Right lobe of liver (tissue), 6 donors: ENCODE measurements at regions not wholly inside any gene's neighbourhood (a gene's known extent, or its start where the extent isn't known, plus 50 kb on each side); places are given as distances from the start of the nearest gene placed in this dataset.

Experiments
- ATAC-seq, 4 donors: fragments of 200-7000 bp; cut with Tn5 transposase; one replicate each; pipeline ENCODE4 v1.9.1; 2020; ENCODE audit warnings: mild to moderate bottlenecking in 4 of 4, moderate library complexity in 4 of 4
- DNase-seq, 3 donors: peaks; one replicate each; pipeline ENCODE4 v3.0.0-alpha.2; 2020
- H3K27ac ChIP-seq, 3 donors: fragments of 200-600 bp; one replicate each; pipeline ENCODE4 v1.8.0; 2022
- H3K27me3 ChIP-seq, 2 donors: fragments of 200-600 bp; one replicate each; pipeline ENCODE4 v1.8.0; 2022
- H3K36me3 ChIP-seq, 4 donors: fragments of 200-600 bp; sonication (generic) in 1 of 4; one replicate each; pipeline versions ENCODE4 v1.5.1 to v1.8.0; 2017 to 2022; ENCODE audit warnings: control low read depth in 1 of 4
- H3K4me1 ChIP-seq, 4 donors: fragments of 200-600 bp; sonication (generic) in 1 of 4; one replicate each; pipeline versions ENCODE4 v1.5.1 to v1.8.0; 2017 to 2022; ENCODE audit warnings: control low read depth in 1 of 4
- H3K4me3 ChIP-seq, 3 donors: fragments of 200-600 bp; one replicate each; pipeline ENCODE4 v1.8.0; 2022
- H3K9me3 ChIP-seq, 4 donors: fragments of 200-600 bp; sonication (generic) in 1 of 4; one replicate each; pipeline versions ENCODE4 v1.5.1 to v1.8.0; 2017 to 2022; ENCODE audit warnings: control low read depth in 1 of 4
- POLR2A ChIP-seq: fragments of 450-650 bp; IDR thresholded peaks from one replicate; pipeline ENCODE4 v1.6.1; 2017; ENCODE audit warnings: antibody characterized with exemption, mild to moderate bottlenecking
- WGBS: methylation state at CpG from one replicate; pipeline ENCODE4 v1.1.6; 2018; ENCODE audit warnings: low coverage, low lambda C conversion rate; ENCODE audit not compliant: insufficient coverage; ENCODE audit errors: missing lambda C conversion rate; 5-methylcytosine and 5-hydroxymethylcytosine counted together
- intact Hi-C, 2 donors: fragments of 100-400 bp; cut with DNase I; formaldehyde crosslinking; loops; one replicate each; pipeline versions ENCODE4 v1.11.2 to v1.14.1; 2022
- TF ChIP-seq, protein P1 (sequence below), 4 donors: fragments of 200-600 bp in 3 of 4; fragments of 450-650 bp in 1 of 4; IDR thresholded peaks; one replicate each; pipeline versions ENCODE4 v1.5.1 to v1.8.0; 2016 to 2022; ENCODE audit warnings: antibody characterized with exemption in 4 of 4, mild to moderate bottlenecking in 2 of 4
- donor health status: DM: no; HTN: yes; CAD: no.
- donor health status: DM: no; HTN: no; CAD: no.
- donor health status: DM: no; HTN: no; CAD: no.
- donor health status: DM: no; HTN: yes; CAD: no.
- donor health status: DM: no; HTN: yes; CAD: no.

DNA sequence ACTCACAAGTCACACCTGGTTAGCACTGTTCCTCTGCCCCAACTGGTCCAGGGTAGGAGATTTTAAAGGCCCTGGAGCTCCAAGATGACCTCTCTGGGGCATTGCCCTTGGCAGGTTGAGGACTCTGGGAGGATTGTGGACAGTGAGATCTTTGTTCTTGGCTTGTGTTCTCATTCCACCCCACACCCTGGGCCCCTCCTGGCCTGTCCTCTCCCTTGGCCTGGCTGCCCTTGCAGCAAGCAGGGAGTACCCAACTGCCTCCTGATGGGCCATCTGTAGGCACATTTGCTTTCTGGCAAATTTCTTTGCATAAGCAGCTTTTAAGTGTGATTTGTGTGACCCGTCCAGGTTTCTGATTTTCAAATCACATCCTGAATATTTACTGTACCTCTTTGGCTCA is 239.6 kb downstream of the UTP18 start:
- intact Hi-C loops = no loop called here
- no peaks in the 10 kb centered on the region for H3K27me3 ChIP-seq
- H3K4me1 ChIP-seq = no peaks in the 10 kb centered on the region
- H3K36me3 ChIP-seq = no peaks in the 10 kb centered on the region
- ATAC-seq = no peak
- 44% methylated on average over 1 of the region's 1 CpG for WGBS
- DNase-seq = no peak
- no peaks in the 10 kb centered on the region for H3K9me3 ChIP-seq
- TF ChIP-seq, protein P1, sequence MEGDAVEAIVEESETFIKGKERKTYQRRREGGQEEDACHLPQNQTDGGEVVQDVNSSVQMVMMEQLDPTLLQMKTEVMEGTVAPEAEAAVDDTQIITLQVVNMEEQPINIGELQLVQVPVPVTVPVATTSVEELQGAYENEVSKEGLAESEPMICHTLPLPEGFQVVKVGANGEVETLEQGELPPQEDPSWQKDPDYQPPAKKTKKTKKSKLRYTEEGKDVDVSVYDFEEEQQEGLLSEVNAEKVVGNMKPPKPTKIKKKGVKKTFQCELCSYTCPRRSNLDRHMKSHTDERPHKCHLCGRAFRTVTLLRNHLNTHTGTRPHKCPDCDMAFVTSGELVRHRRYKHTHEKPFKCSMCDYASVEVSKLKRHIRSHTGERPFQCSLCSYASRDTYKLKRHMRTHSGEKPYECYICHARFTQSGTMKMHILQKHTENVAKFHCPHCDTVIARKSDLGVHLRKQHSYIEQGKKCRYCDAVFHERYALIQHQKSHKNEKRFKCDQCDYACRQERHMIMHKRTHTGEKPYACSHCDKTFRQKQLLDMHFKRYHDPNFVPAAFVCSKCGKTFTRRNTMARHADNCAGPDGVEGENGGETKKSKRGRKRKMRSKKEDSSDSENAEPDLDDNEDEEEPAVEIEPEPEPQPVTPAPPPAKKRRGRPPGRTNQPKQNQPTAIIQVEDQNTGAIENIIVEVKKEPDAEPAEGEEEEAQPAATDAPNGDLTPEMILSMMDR (IDR thresholded peaks at IDR 0.05) = no peak
- TF ChIP-seq POLR2A = no peak
- H3K4me3 ChIP-seq = no peak overlapping the region
- no peak overlapping the region for H3K27ac ChIP-seq

DNA sequence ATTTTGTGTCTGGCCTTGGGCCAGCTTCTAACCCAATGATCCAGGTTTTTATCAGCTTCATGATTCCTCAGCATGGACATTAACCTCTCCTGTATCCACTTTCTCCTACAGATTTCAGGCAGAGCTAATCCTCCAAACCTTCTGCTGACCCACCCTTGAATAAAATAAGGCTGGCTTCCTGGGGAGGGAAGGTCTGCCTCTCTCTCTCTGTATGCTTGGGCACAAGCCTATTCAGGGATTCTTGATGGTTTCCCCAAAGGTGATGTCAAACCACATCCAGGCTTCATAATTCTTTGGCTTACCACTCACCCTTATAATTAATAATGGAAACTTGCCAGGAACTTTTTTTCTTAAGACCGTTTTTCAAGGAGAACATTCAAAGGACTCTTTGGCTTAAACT is 240.1 kb downstream of the UTP18 start:
- TF ChIP-seq, protein P1 (IDR thresholded peaks at IDR 0.05) = no peak
- no peak for TF ChIP-seq POLR2A
- no peak overlapping the region for H3K27ac ChIP-seq
- intact Hi-C loops = no loop called here
- H3K4me3 ChIP-seq = no peak overlapping the region
- WGBS = 55% methylated on average over 1 of the region's 1 CpG
- H3K9me3 ChIP-seq = no peaks in the 10 kb centered on the region
- no peaks in the 10 kb centered on the region for H3K27me3 ChIP-seq
- DNase-seq = no peak
- no peaks in the 10 kb centered on the region for H3K4me1 ChIP-seq
- no peak for ATAC-seq
- H3K36me3 ChIP-seq = no peaks in the 10 kb centered on the region

DNA sequence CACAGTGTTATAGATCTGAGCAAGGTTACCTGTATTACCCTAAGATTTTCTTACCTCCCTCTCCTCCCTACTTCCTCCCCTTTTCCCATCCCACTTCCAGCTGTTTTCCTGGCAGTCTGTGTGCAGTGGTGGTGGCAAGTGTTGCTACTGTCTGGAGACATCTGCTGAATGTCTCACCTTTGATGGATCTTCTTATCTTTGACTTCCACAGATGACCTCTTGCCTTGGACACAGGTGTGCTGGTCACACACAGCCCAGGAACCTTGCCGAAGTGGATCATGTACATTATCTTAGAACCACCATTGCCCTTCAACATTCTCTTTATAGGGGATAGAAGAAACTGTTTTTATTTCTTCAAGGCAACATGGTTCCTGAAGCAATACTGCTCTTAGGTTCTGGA is 245.1 kb downstream of the UTP18 start:
- Histone ChIP-seq H3K4me1 (no peaks in the 10 kb centered on the region), H3K27me3 (no peaks in the 10 kb centered on the region), H3K9me3 (no peaks in the 10 kb centered on the region), H3K4me3 (no peak overlapping the region), H3K27ac (no peak overlapping the region), H3K36me3 (no peaks in the 10 kb centered on the region)
- 62% methylated on average over 1 of the region's 1 CpG for WGBS
- ATAC-seq (no peak), DNase-seq (no peak)
- TF ChIP-seq POLR2A = no peak
- TF ChIP-seq, protein P1 (IDR thresholded peaks at IDR 0.05) = no peak
- intact Hi-C loops = no loop called here

DNA sequence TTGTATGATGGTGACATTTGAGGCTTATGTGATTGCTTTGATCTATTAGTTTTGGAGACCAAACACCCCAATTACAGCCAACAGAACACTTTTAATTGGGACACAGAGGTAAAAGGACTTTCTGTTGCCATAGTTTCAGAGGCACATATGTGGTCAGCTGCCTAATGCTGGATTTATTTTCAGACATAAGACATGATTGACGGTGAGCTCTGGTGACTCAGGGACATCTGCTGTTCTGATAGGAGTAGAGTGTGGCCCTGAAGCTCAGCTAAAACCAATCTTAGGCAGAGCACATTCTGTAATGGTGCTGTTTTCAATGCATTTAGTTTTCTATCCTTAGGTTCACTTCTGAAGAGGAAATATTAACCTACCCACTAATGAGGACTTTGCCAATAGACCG is 247.1 kb downstream of the UTP18 start:
- DNase-seq (no peak), ATAC-seq (no peak)
- Histone ChIP-seq H3K4me1 (no peaks in the 10 kb centered on the region), H3K4me3 (no peak overlapping the region), H3K36me3 (no peaks in the 10 kb centered on the region), H3K27me3 (no peaks in the 10 kb centered on the region), H3K9me3 (no peaks in the 10 kb centered on the region), H3K27ac (no peak overlapping the region)
- 62% methylated on average over 2 of the region's 2 CpGs for WGBS
- TF ChIP-seq, protein P1 (IDR thresholded peaks at IDR 0.05) = no peak
- no peak for TF ChIP-seq POLR2A
- intact Hi-C loops = no loop called here

DNA sequence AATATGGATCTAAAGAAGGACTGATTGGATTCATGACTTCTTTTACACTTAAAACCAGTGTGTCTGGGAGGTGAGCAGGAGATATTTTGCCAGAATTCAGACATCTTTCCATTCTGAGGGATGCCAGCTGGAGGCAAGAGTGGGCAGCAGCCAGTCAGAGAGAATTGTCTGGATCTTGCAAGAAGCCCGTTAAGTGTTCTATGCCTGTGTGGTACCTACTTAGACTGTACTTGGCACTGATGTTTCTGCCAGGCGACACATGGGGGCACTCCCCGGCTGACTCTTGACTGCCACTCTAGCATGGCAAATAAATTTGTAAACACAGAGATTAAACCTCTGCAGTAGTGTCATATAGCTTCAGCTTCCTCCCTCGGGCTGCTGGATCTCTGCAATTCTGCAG is 247.7 kb downstream of the UTP18 start:
- no peak overlapping the region for H3K27ac ChIP-seq
- ATAC-seq = no peak
- no peak overlapping the region for H3K4me3 ChIP-seq
- no peaks in the 10 kb centered on the region for H3K27me3 ChIP-seq
- 72% methylated on average over 4 of the region's 4 CpGs for WGBS
- no peak for TF ChIP-seq POLR2A
- TF ChIP-seq, protein P1 (IDR thresholded peaks at IDR 0.05) = no peak
- no peaks in the 10 kb centered on the region for H3K36me3 ChIP-seq
- no peaks in the 10 kb centered on the region for H3K9me3 ChIP-seq
- H3K4me1 ChIP-seq = no peaks in the 10 kb centered on the region
- intact Hi-C loops = no loop called here
- DNase-seq = no peak
